ENCODE measurements at regions not wholly inside any gene's neighbourhood (a gene's known extent, or its start where the extent isn't known, plus 50 kb on each side); places are given as distances from the start of the nearest gene placed in this dataset.
"Not testable (repeated sequence)": the region's sequence is repeated elsewhere in the genome, so short reads cannot be mapped to it uniquely, and the experiment has no call there.

DNA sequence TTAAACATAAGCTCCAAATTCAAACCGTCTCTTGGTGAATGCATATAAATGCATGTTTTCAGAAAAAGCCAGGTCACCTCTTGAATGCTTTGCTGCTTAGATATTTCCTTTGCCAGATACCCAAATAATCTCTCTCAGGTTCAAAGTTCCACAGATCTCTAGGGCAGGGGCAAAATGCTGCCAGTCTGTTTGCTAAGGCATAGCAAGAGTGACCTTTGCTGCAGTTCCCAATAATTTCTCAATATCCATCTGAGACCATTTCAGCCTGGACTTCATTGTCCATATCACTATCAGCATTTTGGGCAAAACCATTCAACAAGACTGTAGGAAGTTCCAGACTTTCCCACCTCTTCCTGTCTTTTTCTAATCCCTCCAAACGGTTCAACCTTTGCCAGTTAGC, 1006.2 kb upstream of the KCND2 start:
- H3K4me3 Mint-ChIP-seq; H3K4me1 Mint-ChIP-seq (ENCODE audit: low read depth); H3K27ac Mint-ChIP-seq; H3K9me3 Mint-ChIP-seq; DNase-seq; H3K27me3 Mint-ChIP-seq (ENCODE audit: low read depth); ATAC-seq (replicated peaks in 1 of 2); H3K36me3 Mint-ChIP-seq (ENCODE audit: insufficient read depth in 2 of 2): not testable (repeated sequence)

DNA sequence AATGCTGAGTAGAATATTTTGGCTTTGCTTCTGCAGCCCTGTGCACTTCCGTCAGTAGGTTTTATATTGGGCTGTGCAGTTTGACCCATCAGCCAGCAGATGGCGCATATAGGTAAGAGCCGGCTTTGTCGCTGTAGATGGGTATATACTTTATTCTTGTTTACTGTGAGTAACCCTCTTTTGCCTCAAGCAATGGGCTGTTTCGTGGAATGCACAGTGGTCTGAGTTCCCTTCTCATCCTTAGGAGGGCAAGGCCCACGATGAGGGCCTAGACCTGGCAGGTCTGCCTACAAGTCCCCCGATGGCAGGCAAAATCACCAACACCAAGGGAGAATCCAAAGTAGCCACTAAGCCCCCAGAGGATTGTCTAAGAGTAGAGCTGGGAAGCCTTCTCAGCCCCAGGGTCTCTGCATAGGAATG, 1002.9 kb upstream of the KCND2 start:
- peaks cover 2 to 7% of the 10 kb centered on the region in 2 donors for H3K9me3 Mint-ChIP-seq
- peak; percentile 48 to 57 for ATAC-seq (replicated peaks in 1 of 2)
- DNase-seq = peak; percentile 14 to 19

DNA sequence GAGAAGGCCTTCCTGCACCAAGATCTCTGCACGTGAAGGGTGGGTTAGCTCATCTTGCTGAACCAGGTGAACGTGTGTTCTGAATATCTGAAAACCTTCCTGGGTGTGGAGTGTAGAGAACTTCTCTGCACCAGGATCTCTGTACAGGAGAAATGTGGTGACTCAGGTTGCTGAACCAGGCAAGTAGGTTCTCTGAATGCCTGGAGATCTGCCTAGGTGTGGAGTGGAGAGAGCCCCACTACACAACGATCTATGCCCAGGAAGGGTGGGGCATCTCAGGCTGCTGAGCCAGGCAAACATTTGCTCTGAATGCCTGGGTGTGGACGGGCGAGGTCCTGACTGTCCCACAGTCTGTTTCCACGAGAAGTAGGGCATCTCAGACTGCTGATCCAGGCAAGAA, 1002.3 kb upstream of the KCND2 start:
- Mint-ChIP-seq H3K27ac (no peak overlapping the region), H3K9me3 (peaks cover 2 to 7% of the 10 kb centered on the region in 2 donors), H3K36me3 (ENCODE audit: insufficient read depth in 2 of 2) (no peaks in the 10 kb centered on the region), H3K4me1 (ENCODE audit: low read depth) (no peaks in the 10 kb centered on the region), H3K4me3 (no peak overlapping the region), H3K27me3 (ENCODE audit: low read depth) (no peaks in the 10 kb centered on the region)
- DNase-seq (no peak), ATAC-seq (replicated peaks in 1 of 2) (no peak)

More for the DNA sequence above, 1002.9 kb upstream of the KCND2 start:
- Mint-ChIP-seq H3K4me1 (ENCODE audit: low read depth) (no peaks in the 10 kb centered on the region), H3K4me3 (no peak overlapping the region), H3K27me3 (ENCODE audit: low read depth) (no peaks in the 10 kb centered on the region), H3K27ac (no peak overlapping the region), H3K36me3 (ENCODE audit: insufficient read depth in 2 of 2) (no peaks in the 10 kb centered on the region)

DNA sequence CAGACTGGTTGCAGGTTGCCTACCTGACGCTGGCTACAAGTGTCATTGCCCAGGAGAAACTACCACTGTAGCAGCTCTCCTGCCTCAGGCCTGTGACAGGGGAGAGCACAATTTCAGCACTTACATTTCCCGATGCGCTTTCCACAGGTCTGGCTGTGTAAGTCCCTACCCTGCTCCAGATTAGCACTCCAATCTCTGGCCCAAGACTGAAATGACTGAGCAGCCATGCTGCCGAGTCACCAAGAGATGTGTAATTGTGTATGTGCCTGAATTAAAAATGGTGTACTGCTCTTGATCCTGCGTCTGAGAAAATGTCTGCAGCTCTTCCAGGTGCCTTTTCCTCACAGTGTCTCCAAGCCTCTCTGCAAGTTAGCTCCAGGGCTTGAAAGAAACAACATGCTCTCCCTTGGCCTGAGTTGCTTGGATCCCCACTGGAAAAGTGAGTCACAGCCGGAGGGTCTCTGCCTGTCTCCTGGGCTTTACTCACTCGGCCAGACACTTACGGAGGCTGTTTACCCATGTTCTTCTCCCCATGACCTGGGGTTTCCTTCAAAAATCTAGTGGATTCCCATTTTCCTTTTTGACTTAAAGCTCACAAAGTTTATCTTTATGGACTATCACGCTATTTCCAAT, 1001.7 kb upstream of the KCND2 start:
- ATAC-seq (replicated peaks in 1 of 2) (no peak), DNase-seq (no peak)
- Mint-ChIP-seq H3K9me3 (peaks cover 2 to 5% of the 10 kb centered on the region in 2 donors), H3K27ac (no peak overlapping the region), H3K4me1 (ENCODE audit: low read depth) (no peaks in the 10 kb centered on the region), H3K27me3 (ENCODE audit: low read depth) (no peaks in the 10 kb centered on the region), H3K4me3 (no peak overlapping the region), H3K36me3 (ENCODE audit: insufficient read depth in 2 of 2) (no peaks in the 10 kb centered on the region)

DNA sequence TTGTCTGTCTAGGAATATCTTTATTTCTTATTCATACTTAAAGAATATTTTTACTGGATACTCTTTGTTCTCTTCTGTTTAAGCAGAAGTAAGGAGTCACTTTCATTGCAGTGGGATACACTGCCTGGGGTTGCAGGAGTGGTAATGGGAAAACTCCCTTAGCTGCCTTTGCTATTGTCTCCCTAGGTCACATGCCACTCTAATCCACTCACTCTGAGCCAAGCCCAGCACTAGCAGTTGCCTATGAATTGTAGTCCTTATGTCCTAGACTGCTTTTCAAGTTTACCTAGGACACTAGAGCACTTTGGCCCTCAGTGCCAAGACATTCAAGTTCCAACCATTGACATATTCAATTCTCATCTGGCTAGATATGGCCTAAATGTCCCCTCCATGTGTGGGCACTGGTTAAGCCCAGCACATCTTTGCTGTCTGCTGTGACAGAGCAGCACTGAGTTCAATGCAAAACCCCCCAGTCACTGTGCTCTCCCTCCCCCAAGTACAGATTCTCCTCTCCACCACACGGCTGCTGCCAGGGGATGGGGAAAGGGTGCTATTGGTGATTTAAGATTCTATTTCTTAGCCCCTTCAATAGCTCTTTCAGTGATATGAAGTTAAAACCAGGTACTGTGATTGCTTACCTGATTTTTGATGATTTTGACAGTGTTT, 991.7 kb upstream of the KCND2 start:
- Mint-ChIP-seq H3K4me3 (no peak overlapping the region), H3K27ac (no peak overlapping the region), H3K27me3 (ENCODE audit: low read depth) (no peaks in the 10 kb centered on the region), H3K36me3 (ENCODE audit: insufficient read depth in 2 of 2) (no peaks in the 10 kb centered on the region), H3K4me1 (ENCODE audit: low read depth) (no peaks in the 10 kb centered on the region), H3K9me3 (peaks cover 3 to 5% of the 10 kb centered on the region in 2 donors)
- ATAC-seq (replicated peaks in 1 of 2) = no peak
- DNase-seq = no peak

DNA sequence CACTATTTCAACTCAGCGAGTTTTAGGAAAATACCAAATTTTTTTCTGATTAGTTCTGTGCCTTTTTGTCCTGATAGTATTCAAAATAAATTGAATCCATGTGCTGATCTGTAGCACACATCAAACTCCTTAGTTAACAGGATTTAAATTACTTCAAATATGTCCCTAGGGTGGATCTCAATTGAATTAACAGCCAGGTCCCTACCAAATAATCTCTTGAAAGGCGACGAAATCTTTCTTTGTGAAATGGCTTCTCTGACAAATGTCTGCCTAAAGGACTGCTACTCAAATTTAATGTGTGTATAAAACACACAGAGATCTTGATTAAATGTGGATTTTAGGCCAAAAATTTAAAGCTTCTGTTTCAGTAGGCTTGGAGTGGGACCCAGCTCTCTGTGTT, 989.6 kb upstream of the KCND2 start:
- no peak for ATAC-seq (replicated peaks in 1 of 2)
- H3K9me3 Mint-ChIP-seq = peaks cover 0 to 3% of the 10 kb centered on the region in 2 donors
- DNase-seq = no peak
- H3K36me3 Mint-ChIP-seq (ENCODE audit: insufficient read depth in 2 of 2) = no peaks in the 10 kb centered on the region
- no peak overlapping the region for H3K4me3 Mint-ChIP-seq
- no peak overlapping the region for H3K27ac Mint-ChIP-seq
- H3K4me1 Mint-ChIP-seq (ENCODE audit: low read depth) = no peaks in the 10 kb centered on the region
- H3K27me3 Mint-ChIP-seq (ENCODE audit: low read depth) = no peaks in the 10 kb centered on the region

DNA sequence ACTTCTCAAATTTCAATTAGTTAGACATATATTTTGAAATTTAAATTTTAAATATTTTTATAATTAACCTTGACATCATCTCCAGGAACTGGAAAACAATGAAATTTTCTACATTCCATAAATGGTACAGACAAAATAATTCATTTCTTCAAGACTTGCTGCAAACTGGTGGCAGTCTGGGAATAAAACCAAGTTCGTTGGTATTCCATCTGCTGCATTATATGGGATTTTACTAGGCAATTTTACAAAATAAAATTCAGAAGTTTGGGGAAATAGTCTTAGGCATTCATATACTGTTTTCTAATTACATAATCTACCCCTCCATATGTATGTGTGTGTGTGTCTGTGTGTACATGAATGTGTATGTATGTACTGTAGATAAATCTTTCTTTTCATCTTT, 984.6 kb upstream of the KCND2 start:
- Mint-ChIP-seq H3K4me1 (ENCODE audit: low read depth) (no peaks in the 10 kb centered on the region), H3K27me3 (ENCODE audit: low read depth) (no peaks in the 10 kb centered on the region), H3K4me3 (no peak overlapping the region), H3K27ac (no peak overlapping the region), H3K36me3 (ENCODE audit: insufficient read depth in 2 of 2) (no peaks in the 10 kb centered on the region), H3K9me3 (peaks cover 0 to 2% of the 10 kb centered on the region in 2 donors)
- ATAC-seq (replicated peaks in 1 of 2) (no peak), DNase-seq (no peak)

DNA sequence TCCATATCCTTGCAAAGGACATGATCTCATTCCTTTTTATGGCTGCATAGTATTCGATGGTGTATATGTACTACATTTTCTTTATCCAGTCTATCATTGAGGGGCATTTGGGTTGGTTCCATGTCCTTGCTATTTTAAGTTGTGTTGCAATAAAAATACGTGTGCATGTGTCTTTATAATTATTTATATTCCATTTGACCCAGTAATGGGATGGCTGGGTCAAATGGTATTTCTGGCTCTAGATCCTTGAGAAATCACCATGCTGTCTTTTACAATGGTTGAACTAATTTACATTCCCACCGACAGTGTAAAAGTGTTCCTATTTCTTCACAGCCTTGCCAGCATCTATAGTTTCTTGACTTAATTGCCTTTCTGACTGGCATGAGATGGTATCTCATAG, 972.6 kb upstream of the KCND2 start:
- not testable (repeated sequence) for ATAC-seq (replicated peaks in 1 of 2); H3K4me3 Mint-ChIP-seq; H3K4me1 Mint-ChIP-seq (ENCODE audit: low read depth); H3K27ac Mint-ChIP-seq; DNase-seq; H3K9me3 Mint-ChIP-seq; H3K36me3 Mint-ChIP-seq (ENCODE audit: insufficient read depth in 2 of 2); H3K27me3 Mint-ChIP-seq (ENCODE audit: low read depth)

DNA sequence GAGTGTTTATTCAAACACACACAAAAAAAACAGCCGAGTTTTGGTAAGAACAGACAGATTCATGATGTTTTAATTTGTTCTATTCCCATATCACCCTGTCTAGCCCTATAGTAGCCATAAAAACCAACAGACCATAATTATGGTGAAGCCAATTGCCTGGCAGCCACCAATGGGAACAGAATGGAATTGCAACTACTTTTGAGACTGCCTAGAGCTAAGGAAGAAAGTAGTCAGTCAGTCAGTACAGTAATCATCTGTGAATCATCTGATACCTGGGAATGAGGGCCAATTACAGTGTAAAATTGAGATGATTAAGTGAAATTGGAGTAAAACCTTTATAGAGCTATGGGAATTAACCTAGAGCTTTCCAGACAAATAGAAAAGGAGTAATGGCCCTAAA, 952.7 kb upstream of the KCND2 start:
- H3K36me3 Mint-ChIP-seq (ENCODE audit: insufficient read depth in 2 of 2) = peaks cover 1 to 2% of the 10 kb centered on the region in 2 donors
- peaks cover 5 to 6% of the 10 kb centered on the region in 2 donors for H3K9me3 Mint-ChIP-seq
- DNase-seq (no peak), ATAC-seq (replicated peaks in 1 of 2) (no peak)
- H3K4me1 Mint-ChIP-seq (ENCODE audit: low read depth) = no peaks in the 10 kb centered on the region
- H3K4me3 Mint-ChIP-seq = no peak overlapping the region
- H3K27me3 Mint-ChIP-seq (ENCODE audit: low read depth) = no peaks in the 10 kb centered on the region
- H3K27ac Mint-ChIP-seq = no peak overlapping the region

DNA sequence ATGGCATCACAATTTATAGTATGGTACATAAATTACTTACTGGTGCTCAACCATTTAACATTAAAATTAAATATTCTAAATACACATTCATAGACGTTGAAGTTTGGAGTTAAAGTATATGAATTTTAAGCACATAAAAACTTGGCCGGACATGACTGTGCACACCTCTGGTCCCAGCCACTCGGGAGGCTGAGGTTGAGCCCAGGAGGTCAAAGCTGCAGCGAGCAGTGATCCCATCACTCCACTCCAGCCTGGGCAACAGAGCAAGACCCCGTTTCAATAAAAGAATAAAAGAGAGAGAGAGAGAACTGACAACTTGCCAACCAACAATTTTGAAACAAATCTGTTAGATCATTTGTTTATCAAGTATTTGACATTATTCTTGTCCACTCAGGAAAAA, 943.3 kb upstream of the KCND2 start:
- no peaks in the 10 kb centered on the region for H3K4me1 Mint-ChIP-seq (ENCODE audit: low read depth)
- H3K27me3 Mint-ChIP-seq (ENCODE audit: low read depth) = no peaks in the 10 kb centered on the region
- H3K9me3 Mint-ChIP-seq = peaks cover 5 to 9% of the 10 kb centered on the region in 2 donors
- no peak overlapping the region for H3K27ac Mint-ChIP-seq
- ATAC-seq (replicated peaks in 1 of 2) (no peak), DNase-seq (no peak)
- H3K4me3 Mint-ChIP-seq = no peak overlapping the region
- peaks cover 0 to 1% of the 10 kb centered on the region in 2 donors for H3K36me3 Mint-ChIP-seq (ENCODE audit: insufficient read depth in 2 of 2)

DNA sequence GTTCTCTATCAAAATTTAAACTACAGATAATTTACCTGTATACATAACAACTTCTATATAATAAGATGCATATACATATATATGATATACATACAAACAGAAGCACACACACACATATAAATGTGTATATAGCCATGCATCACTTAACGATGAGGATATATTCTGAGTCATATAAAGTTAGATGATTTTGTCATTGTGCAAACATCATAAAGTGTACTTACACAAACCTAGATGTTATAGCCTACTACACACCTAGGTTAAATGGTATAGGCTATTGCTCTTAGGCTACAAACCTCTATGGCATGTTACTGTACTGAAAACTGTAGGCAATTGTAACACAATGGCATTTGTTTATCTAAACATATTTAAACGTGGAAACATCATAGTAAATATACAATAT, 937.6 kb upstream of the KCND2 start:
- DNase-seq (no peak), ATAC-seq (replicated peaks in 1 of 2) (no peak)
- Mint-ChIP-seq H3K27me3 (ENCODE audit: low read depth) (no peaks in the 10 kb centered on the region), H3K4me1 (ENCODE audit: low read depth) (no peaks in the 10 kb centered on the region), H3K27ac (no peak overlapping the region), H3K36me3 (ENCODE audit: insufficient read depth in 2 of 2) (peaks cover 0 to 1% of the 10 kb centered on the region in 2 donors), H3K9me3 (peaks cover 5% of the 10 kb centered on the region in 2 donors), H3K4me3 (no peak overlapping the region)

DNA sequence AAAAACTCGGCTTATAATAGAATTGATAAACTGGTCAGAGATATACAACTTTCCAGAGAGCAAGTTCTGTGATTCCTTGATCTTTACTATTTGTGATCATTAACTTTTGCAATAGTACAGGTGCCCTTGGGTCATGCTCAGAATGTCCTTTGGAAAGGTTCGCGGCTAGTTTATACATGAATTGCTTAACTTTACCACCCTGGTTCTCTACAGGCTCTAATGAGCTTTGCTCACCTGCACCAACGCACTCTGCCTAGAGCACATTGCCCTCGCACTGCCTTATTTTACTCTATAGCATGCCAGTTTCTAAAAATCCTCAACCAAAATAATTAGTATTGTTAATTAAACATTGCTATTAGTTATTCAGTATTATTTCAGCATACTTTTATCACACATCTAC, 931.2 kb upstream of the KCND2 start:
- Mint-ChIP-seq H3K4me1 (ENCODE audit: low read depth) (no peaks in the 10 kb centered on the region), H3K36me3 (ENCODE audit: insufficient read depth in 2 of 2) (no peaks in the 10 kb centered on the region), H3K9me3 (peaks cover 1 to 7% of the 10 kb centered on the region in 2 donors), H3K27ac (no peak overlapping the region), H3K4me3 (no peak overlapping the region), H3K27me3 (ENCODE audit: low read depth) (no peaks in the 10 kb centered on the region)
- ATAC-seq (replicated peaks in 1 of 2) (no peak), DNase-seq (no peak)

DNA sequence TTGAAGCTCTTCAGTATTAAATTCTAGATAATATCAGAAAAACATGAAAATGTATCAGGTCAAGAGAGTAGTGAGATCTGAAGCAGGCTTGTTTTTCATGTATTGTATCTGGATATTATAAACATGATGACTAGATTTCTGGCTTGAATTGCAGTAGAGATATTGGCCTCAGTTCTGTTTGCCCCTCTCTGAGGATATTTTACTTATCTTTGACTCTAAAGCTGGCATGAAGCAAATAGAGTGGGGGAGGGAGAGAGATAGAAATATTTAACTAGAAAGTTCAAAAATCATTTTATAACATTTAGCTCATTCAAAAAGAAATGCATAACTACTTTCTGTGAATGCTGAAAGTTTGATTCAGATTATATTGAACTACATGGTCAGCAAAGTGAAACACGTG, 929.7 kb upstream of the KCND2 start:
- peaks cover 1 to 9% of the 10 kb centered on the region in 2 donors for H3K9me3 Mint-ChIP-seq
- no peak overlapping the region for H3K27ac Mint-ChIP-seq
- no peaks in the 10 kb centered on the region for H3K4me1 Mint-ChIP-seq (ENCODE audit: low read depth)
- H3K4me3 Mint-ChIP-seq = no peak overlapping the region
- no peaks in the 10 kb centered on the region for H3K27me3 Mint-ChIP-seq (ENCODE audit: low read depth)
- no peaks in the 10 kb centered on the region for H3K36me3 Mint-ChIP-seq (ENCODE audit: insufficient read depth in 2 of 2)
- no peak for ATAC-seq (replicated peaks in 1 of 2)
- no peak for DNase-seq

DNA sequence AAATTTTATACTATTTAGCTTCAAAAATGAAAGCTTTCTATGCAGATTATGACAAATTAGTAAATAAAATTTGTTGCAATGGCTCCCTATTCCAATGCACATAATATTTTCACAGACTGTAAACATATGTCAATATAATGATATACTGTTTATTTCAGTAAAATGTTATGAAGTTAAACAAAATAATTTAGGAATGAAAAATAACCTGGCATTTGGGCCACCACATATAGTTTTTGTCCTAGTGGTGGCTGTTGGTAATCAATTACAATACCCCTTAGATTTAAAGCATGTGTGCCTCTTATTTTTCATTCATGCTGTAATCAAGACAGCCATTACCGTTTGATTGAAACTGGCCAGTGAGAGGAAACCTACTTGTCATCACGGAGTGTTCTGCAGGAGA, 928.5 kb upstream of the KCND2 start:
- Mint-ChIP-seq H3K4me1 (ENCODE audit: low read depth) (no peaks in the 10 kb centered on the region), H3K9me3 (peaks cover 1 to 13% of the 10 kb centered on the region in 2 donors), H3K27ac (no peak overlapping the region), H3K36me3 (ENCODE audit: insufficient read depth in 2 of 2) (no peaks in the 10 kb centered on the region), H3K27me3 (ENCODE audit: low read depth) (no peaks in the 10 kb centered on the region), H3K4me3 (no peak overlapping the region)
- ATAC-seq (replicated peaks in 1 of 2) (no peak), DNase-seq (no peak)

Measured in activated T-cell treated with anti-CD3 and anti-CD28 coated beads, Interleukin-2, amount 50 U/mL, for 72 hours (primary cell).